GM18867 (cell line): ENCODE measurements at regions not wholly inside any gene's neighbourhood (a gene's known extent, or its start where the extent isn't known, plus 50 kb on each side); places are given as distances from the start of the nearest gene placed in this dataset.
A peak's percentile ranks its signal among the peaks of the same experiment; 100 is the strongest.
"Not testable (repeated sequence)": the region's sequence is repeated elsewhere in the genome, so short reads cannot be mapped to it uniquely, and the experiment has no call there.

Source experiments
- ATAC-seq: cut with Tn5 transposase; IDR thresholded peaks from one replicate; pipeline ENCODE4 v1.9.1; 2021; ENCODE audit warnings: mild to moderate bottlenecking, moderate library complexity; ENCODE audit not compliant: unreplicated experiment

DNA sequence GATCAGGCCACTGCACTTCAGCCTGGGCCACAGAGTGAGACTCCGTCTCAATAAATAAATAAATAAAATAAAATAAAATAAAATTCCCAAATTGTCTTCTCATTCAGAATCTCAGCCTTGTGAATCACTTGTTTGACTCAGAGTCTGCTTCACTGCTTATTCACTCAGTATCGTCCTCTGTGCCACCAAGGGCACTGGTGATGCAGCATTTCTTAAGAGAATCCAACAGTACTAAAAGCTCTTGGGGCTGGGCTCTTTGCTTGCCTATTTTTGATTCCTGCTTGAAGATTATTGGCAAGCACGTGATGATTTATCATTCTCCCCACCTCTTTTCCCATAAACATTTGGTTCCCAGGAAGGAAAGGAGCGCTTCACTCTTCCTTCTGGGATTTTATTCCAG is 54.8 kb upstream of the HMGB1 start:
- ATAC-seq = no peak

DNA sequence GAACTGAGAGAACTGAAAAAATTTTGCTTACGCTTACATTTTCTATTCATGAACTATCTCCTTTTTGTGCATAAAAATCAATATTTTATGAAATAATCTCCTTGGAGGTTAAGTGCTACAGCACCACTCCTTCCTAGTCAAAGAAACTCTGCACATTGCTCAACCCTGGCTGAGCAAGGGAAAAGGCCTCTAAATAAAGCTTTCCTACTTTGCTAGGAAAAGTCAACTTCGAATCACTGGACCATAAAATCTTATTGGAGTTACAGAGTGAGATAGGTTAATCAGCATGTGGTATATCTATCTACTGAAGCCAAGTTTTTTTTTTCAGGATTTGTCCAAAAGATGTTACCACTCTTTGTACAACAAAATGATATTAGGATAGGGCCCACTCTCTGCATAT is 57.5 kb upstream of the HMGB1 start:
- no peak for ATAC-seq

DNA sequence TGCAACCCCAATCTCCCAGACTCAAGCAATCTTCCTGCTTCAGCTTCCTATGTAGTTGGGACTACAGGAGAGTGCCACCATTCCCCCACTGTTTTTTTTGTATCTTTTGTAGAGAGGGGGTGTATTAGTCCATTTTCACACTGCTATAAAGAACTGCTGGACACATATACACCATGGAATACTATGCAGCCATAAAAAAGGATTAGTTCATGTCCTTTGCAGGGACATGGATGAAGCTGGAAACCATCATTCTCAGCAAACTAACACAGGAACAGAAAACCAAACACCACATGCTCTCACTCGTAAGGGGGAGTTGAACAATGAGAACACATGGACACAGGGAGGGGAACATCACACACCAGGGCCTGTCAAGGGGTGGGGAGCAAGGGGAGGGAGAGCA is 58.1 kb upstream of the HMGB1 start:
- not testable (repeated sequence) for ATAC-seq

DNA sequence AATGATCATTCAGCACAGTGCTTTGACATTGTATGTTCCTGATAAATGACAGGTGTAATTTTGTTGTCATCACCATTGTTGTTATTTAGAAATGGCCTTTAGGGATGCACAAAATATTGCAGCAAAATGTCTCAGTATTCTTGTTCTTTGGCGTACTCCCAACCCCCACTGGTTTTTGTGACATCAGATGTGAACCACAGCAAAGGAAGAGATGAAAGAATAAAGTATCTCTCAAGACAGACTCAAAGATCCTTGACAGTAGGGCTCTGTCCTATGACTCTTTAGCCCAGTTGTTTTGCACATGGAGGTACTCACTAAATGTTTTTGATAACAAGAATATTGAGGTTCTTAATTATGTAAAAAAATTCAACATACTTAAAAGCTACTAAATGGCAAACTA is 59.5 kb upstream of the HMGB1 start:
- not testable (repeated sequence) for ATAC-seq

DNA sequence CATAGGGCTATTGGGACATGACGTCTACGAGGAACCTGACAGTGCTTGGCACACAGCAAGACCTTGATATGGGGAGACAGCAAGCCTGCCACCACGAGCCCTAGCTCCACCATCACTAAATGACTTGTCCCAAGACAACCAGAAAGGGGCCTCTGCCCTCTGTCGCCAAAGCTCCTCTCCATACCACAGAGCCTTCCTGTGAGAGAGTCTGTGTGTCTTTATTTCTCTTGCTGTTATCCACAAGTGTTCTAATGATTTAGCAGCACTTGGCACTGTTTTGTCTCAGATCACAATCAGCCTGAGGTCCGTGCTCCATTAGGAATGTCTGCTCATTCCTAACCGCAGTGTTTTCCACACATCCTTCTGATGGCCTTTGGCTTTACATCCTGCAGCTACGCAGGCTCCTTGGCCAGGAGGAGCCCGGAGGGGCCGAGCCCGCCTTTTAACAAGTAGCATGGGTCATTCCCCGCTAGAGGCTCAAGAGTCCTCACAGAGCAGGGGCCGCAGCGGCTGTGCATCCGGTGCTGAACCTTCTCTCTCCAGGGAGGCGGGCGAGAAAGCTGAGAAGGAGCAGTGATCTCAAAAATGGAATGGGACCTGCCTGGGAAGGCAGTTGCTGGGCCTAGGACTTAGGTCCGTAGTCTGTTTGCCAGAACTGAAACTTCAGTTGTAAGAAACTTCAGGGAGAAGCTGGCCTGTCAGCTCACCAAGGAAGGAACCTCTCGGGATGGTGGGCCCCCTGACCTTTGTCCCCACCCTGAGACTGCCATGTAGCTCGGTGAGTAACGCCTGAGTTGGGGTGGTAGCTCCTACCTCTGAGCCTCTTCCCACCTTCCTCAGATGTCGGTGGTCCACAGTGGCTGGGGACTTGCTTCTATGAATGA is 61.1 kb upstream of the HMGB1 start:
- no peak for ATAC-seq

DNA sequence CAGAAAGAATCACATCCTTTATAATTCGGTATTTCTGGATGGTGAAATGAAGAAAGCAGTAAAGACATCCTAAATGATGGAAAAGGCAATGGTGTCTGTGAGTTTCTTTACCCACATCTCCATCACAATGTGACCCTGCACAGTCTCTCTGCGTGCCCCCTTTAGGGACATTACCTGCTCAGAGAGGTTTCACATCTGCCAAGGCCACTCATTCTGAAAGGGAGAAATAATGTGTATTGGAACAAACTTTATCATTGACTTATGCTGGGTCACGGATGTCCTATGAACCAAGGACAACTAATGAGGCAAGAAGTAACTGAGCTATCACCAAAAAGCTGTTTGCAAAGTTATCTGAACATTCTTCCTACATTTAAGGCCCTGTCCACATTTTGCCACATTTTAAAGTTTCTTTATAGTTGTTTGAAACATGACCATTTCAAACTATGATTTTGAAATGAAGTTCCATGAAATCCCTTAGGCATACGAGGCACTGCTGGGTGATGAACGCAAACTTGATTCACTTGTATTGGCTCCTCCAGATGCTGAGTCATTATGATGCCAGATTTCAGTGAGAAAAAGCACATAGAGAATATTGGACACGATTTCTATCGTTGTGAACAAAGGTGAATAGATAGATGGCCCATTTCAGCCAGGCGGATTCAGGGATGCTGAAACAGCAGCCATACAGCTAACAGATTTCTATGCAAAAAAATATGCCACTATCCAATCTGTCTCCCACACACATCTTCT is 63.5 kb upstream of the HMGB1 start:
- ATAC-seq = peak; percentile 75

DNA sequence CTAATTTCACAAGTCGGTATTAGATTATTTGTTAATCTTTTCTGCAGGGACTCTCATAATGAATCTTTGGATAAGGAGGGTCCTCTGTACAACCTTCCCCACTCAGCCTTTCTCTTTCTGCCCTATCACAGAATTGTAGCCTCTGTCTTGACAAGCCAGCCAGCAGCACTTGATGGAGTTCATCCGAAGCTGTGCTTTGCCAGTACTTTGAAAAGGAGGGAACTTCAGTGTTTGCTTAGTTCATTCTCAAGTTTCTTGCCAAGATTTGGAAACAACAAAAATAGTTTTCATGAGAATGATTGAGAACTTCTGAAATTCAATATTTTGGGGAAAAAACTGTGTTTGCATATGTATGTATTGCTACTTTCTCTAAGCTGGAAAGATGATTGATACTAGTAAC is 69.3 kb upstream of the HMGB1 start:
- ATAC-seq = no peak

DNA sequence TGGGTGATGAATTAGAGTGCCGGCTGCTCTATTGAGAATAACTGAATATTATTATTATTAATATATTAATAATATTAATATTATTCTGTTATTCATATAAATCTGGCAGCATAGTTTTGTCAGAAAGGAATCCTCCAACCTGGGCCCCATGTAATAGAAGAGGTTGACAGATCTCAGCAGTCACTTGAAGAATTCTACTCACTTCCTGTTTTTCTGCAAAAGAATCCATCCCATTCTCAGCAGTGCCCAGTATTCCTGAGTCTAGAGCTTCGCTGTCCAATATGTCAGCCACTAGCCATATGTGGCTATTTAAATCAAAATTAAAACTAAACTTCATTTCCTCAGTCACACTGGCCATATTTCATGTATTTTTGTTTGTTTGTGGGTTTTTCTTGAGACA is 72.4 kb upstream of the USPL1 start:
- no peak for ATAC-seq

DNA sequence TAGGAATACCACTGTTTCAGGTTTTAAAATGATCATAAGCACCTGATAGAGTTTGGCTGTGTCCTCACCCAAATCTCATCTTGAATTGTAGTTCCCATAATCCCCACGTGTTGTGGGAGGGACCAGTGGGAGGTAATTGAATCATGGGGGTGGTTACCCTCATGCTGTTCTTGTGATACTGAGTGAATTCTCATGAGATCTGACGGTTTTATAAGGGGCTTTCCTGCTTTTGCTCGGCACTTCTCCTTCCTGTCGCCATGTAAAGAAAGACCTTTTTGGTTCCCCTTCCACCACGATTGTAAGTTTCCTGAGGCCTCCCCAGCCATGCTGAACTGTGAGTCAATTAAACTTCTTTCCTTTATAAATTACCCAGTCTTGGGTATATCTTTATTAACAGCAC is 69.7 kb upstream of the USPL1 start:
- ATAC-seq = not testable (repeated sequence)

DNA sequence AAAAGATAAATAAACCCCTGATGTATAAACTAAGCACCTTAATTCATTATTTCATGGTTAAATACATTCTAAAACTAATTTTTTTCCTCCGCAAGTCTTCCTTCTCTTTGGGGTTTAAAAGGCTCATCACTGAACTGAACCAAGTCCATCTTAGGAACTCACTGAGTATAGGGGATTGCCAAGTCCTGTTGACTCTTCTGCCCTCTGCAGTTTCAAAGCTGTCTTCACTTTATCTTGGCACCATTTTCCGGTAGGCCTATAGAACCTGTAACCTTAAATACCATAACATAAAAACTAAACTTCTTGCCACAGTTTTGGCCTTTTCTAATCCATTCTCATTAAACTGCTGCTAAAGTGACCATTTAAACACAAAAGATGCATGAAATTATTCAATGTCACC is 66.5 kb upstream of the USPL1 start:
- peak; percentile 66 for ATAC-seq

DNA sequence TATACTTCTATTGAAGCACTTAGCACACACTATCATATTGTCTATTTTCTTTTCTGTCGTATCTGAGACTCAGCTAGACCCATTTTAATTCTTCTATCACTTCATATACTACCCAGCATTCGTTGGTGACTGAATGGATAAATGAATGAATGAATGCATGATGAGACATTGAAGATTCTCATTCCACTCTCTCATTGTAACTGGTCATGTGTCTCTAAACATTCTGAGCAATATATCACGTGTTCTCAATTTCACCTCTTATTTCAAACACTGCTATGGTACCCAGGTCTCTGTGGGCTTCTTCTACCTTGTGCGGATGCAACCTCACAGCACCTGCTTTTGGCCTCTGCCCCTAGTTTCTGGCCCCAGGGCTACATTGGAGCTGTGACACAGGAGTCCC is 65.2 kb upstream of the USPL1 start:
- no peak for ATAC-seq

DNA sequence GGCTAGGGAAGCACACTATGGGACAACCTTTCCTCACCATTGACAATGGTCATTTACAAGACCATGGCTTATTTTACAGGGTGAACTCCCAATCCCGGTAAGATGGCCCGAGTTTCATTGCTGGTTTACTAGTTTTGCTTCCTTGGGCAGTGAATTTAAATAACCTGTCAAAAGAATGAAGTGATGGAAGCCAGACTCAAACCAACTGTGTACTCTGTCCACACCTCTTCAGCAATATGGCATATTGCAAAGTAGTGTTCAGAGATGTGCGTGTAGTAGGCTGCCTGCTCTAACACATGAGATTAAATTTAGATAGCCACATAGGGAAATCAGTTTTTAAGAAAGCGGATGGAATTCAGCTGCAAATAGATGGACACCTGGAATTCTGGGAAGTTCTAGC is 58.4 kb upstream of the USPL1 start:
- ATAC-seq = no peak

DNA sequence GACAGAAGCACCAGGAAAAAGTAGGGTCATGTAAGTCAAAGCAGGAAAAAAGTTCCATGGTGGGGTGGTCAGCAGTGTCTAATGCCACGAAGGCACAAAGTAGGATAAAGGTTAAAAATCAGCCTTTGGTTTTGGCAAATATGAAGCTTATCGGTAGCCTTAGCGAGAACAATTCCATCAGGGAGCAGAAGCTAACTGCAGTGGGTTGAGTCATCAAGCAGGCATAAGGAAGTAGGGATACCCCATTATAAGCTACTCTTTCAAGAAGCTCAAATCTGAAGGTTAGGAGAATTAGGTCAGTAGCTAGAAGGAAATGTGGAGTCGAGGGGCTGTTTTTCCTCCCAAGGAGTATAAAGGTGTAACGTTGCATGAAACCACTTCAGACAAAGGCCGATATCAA is 57.5 kb upstream of the USPL1 start:
- ATAC-seq = no peak

DNA sequence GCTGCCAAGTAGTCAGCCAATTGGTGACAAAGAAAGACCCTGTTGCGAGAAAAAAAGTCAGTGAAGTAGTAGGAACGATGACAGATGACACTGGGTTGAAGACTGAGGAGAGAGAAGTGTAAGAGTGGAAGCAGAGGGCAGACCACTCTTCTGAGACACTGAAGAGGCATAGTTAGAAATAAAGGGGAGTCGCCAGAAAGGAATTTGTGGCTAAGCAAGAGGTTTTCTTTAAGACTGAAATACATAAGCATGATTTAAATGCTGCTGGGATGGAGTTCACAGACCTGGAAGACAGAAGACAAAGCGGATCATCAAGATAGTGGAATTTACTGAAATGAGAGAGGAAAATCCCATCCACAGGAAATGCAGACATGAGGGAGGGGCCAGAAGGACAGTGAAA is 56.2 kb upstream of the USPL1 start:
- ATAC-seq = no peak

DNA sequence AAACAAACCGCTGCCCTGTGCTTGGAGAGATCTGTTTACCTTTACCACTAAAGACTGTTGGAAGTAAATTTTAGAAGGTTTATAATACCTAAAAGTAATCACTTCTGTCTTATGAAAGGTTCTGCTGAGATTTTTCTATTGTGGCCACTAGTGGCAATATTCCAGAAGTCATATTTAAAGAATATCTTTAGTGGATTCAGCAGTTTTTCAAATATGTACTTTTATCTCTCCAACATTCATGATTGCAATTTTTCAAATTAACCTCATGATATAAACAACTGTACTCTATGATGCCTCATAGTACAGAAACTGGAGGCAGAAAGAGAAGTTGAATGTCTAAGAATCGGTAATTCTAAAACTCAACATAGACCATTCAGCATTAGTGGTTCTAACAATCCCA is 53.2 kb upstream of the USPL1 start:
- ATAC-seq = no peak

DNA sequence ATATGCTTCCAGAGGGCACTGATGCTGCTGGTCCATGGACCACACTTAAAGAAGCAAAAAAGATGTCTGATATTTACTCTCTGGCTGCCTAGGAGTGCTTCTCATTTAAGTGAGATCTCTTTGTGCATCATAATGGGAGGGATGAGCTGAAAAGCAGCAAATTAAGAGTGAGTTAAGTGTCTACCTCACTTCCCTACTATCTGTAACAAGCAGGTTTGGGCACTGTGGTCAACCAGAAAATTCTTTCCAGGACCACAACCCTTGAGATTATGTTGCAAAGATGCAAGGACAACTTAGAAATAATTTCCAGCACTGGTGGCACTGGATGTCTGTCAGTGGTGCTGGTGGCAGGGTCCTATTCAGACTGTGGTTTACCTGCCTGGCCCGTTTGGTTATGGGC is 52.1 kb upstream of the USPL1 start:
- no peak for ATAC-seq

DNA sequence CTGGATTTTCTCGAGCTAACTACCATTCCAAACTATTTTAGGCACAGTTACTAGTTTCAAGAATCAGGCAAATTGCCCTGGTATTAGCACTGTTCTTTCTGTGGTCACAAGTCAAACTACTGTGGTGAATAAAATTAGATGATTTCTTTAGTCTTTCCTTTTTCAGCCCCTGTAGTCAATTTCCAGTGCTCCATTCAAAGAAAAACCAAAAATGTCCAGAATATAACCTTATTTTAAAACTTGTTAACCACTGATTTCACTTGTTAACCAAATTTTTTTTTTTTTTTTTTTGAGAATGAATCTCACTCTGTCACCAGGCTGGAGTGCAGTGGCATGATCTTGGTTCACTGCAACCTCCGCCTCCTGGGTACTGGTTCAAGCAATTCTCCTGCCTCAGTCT is 50.6 kb upstream of the USPL1 start:
- ATAC-seq = peak; percentile 73
